Tibial nerve (tissue), 4 donors: ENCODE measurements at regions not wholly inside any gene's neighbourhood (a gene's known extent, or its start where the extent isn't known, plus 50 kb on each side); places are given as distances from the start of the nearest gene placed in this dataset.

ENCODE experiments used
- DNase-seq, 2 donors: peaks; one replicate each; pipeline ENCODE4 v3.0.0-alpha.2; 2019; ENCODE audit warnings: low spot score in 2 of 2
- H3K27ac ChIP-seq, 4 donors: fragments of 200-600 bp; sonication (generic) in 3 of 4; one replicate each; pipeline ENCODE4 v1.5.1; 2017 to 2019; ENCODE audit warnings: mild to moderate bottlenecking in 1 of 4
- H3K27me3 ChIP-seq, 2 donors: fragments of 200-600 bp; sonication (generic) in 1 of 2; one replicate each; pipeline versions ENCODE4 v1.5.1 to v1.6.0; 2017 to 2019
- H3K36me3 ChIP-seq, 3 donors: fragments of 200-600 bp; sonication (generic); one replicate each; pipeline ENCODE4 v1.5.1; 2018 to 2019
- H3K4me1 ChIP-seq, 4 donors: fragments of 200-600 bp; sonication (generic) in 3 of 4; one replicate each; pipeline ENCODE4 v1.5.1; 2017 to 2019
- H3K4me3 ChIP-seq, 4 donors: fragments of 200-600 bp; sonication (generic) in 3 of 4; one replicate each; pipeline ENCODE4 v1.5.1; 2017 to 2019; ENCODE audit warnings: mild to moderate bottlenecking in 1 of 4, moderate library complexity in 1 of 4
- H3K9me3 ChIP-seq, 4 donors: fragments of 200-600 bp; sonication (generic) in 3 of 4; one replicate each; pipeline ENCODE4 v1.5.1; 2017 to 2019
- EP300 ChIP-seq, 2 donors: sonication (generic); formaldehyde crosslinking; IDR thresholded peaks; one replicate each; pipeline ENCODE4 v1.6.1; 2017; ENCODE audit warnings: antibody characterized with exemption in 2 of 2, mild to moderate bottlenecking in 1 of 2
- POLR2A ChIP-seq, 2 donors: fragments of 450-650 bp; IDR thresholded peaks; one replicate each; pipeline ENCODE4 v1.6.1; 2017; ENCODE audit warnings: antibody characterized with exemption in 2 of 2, mild to moderate bottlenecking in 2 of 2, moderate library complexity in 2 of 2
- WGBS, 2 donors: methylation state at CpG; one replicate each; pipeline ENCODE4 v1.1.5; 2018; 5-methylcytosine and 5-hydroxymethylcytosine counted together
- TF ChIP-seq, protein P1 (sequence below), 5 experiments: fragments of 200-600 bp in 3 of 5; fragments of 450-650 bp in 2 of 5; sonication (generic) in 3 of 5; IDR thresholded peaks; one replicate each; pipeline ENCODE4 v1.5.1; 2016 to 2019; ENCODE audit warnings: antibody characterized with exemption in 5 of 5, mild to moderate bottlenecking in 3 of 5, moderate library complexity in 2 of 5

DNA sequence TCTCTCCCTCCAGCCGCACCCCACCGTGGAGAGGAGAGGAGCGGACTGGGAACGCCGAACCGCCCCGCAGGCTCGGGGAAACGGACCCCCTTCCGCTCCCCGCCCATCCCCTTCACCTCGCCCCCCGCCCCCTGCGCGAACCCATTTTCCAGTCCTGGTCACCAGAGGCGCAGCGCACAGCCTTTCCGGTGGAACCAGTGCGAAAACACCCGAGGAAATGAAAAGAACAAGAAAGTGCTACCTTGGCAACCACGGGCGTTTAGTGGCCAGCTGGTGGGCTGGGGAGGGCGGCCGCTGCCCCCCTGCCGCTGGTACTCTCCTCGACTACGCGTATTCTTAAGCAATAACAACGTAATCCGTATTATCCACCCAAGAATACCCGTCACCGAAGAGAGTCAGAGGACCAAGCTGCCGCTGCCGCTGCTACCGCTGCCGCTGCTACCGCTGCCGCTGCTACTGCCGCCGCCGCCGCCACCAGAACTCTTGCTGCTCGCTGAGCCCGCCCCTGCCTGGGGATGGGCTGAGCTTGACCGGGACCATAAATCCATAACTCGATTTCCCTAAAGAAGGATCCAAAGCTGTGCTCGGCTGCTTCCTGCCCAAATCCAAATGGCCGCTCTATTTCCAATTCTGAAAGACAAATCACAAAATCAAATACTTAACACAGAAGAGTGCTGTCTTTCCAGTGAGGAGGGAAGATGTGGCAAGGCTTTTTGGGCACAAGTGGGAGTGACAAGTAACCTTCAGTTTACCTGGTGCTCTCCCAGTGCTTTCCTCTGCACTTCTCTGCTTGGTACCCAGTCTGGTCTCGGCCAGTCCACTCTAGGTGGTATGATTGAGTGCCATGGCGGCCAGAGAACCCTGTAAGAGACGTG is 125.2 kb upstream of the DPYD start:
- DNase-seq, result no peak
- peaks cover 0 to 38% (median 11%) of the 10 kb centered on the region in 4 donors for H3K4me1 ChIP-seq
- 5 to 6% methylated on average over 46 to 51 of the region's 51 CpGs for WGBS, 2 donors
- TF ChIP-seq POLR2A (IDR thresholded peaks at IDR 0.05) (no peak), EP300 (IDR thresholded peaks at IDR 0.05) (no peak)
- TF ChIP-seq, protein P1, sequence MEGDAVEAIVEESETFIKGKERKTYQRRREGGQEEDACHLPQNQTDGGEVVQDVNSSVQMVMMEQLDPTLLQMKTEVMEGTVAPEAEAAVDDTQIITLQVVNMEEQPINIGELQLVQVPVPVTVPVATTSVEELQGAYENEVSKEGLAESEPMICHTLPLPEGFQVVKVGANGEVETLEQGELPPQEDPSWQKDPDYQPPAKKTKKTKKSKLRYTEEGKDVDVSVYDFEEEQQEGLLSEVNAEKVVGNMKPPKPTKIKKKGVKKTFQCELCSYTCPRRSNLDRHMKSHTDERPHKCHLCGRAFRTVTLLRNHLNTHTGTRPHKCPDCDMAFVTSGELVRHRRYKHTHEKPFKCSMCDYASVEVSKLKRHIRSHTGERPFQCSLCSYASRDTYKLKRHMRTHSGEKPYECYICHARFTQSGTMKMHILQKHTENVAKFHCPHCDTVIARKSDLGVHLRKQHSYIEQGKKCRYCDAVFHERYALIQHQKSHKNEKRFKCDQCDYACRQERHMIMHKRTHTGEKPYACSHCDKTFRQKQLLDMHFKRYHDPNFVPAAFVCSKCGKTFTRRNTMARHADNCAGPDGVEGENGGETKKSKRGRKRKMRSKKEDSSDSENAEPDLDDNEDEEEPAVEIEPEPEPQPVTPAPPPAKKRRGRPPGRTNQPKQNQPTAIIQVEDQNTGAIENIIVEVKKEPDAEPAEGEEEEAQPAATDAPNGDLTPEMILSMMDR (IDR thresholded peaks at IDR 0.05), result no peak
- peak overlapping the region; percentile 15 to 65 (median 48) for H3K4me3 ChIP-seq
- no peak overlapping the region for H3K27ac ChIP-seq
- H3K27me3 ChIP-seq, result peaks cover 0 to 81% of the 10 kb centered on the region in 2 donors
- H3K9me3 ChIP-seq, result no peaks in the 10 kb centered on the region
- H3K36me3 ChIP-seq, result no peaks in the 10 kb centered on the region

DNA sequence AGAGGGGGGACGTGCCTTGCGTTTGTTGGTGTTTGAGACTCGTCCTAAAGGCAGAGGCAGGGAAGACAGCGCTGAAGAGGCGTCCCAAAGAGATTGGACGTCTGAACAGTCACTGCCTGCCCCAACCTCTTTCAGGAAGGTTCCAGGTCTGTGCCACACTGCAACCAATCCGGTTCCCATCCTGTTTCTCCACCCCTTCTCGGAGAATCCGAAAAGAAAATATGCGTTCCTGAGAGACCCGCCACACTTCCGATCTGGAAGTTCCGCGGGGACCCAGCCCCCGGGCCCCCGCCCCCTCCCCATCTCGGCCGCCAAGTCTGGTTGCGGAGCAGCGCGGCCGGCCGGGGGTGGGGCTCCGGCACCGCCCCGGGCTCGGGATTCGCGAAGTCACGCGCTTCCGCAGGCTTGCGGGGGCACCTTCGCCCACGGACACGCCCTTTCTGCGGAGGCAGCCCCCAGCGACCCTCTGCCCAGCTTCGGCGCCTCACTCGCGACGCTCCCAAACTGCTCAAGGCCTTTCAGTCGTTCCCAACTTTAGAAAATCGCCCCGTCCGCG is 124.5 kb upstream of the DPYD start:
- peak overlapping the region; percentile 15 to 65 (median 48) for H3K4me3 ChIP-seq
- DNase-seq, result no peak
- H3K4me1 ChIP-seq, result peaks cover 0 to 38% (median 11%) of the 10 kb centered on the region in 4 donors
- H3K9me3 ChIP-seq, result no peaks in the 10 kb centered on the region
- WGBS, 2 donors, result 0 to 1% methylated on average over 19 to 25 of the region's 48 CpGs
- H3K27me3 ChIP-seq, result peaks cover 0 to 78% of the 10 kb centered on the region in 2 donors
- no peak overlapping the region for H3K27ac ChIP-seq
- no peaks in the 10 kb centered on the region for H3K36me3 ChIP-seq
- no peak for TF ChIP-seq EP300 (IDR thresholded peaks at IDR 0.05)
- TF ChIP-seq POLR2A (IDR thresholded peaks at IDR 0.05), result no peak
- TF ChIP-seq, protein P1 (IDR thresholded peaks at IDR 0.05), result no peak

DNA sequence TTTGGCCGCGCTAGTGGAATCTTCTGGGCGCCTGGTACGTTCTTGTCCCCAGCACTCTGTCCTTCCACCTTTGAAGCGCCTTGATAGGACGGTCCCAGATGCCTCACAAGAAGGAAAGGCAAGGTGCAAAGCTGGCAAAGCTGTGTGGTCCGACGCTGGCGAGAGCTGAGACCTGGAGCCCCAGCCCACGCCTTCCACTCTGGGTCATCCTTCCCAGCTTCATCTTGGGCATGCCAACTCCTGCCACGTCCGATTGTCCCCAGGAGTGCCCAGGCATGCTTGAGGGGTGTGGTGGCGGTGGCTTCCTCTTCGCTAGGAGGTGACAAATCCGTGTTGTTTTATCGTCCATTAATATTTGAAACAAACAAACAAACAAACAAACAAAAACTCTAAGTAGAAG is 123.9 kb upstream of the DPYD start:
- Histone ChIP-seq H3K27ac (no peak overlapping the region), H3K9me3 (no peaks in the 10 kb centered on the region), H3K36me3 (no peaks in the 10 kb centered on the region), H3K27me3 (peaks cover 0 to 73% of the 10 kb centered on the region in 2 donors), H3K4me1 (peaks cover 0 to 36% (median 11%) of the 10 kb centered on the region in 4 donors), H3K4me3 (peak overlapping the region in 2 of 4 donors; percentile 52 to 65)
- DNase-seq, result no peak
- TF ChIP-seq, protein P1 (IDR thresholded peaks at IDR 0.05), result no peak
- TF ChIP-seq EP300 (IDR thresholded peaks at IDR 0.05), result no peak
- 15 to 26% methylated on average over 16 of the region's 16 CpGs for WGBS, 2 donors

DNA sequence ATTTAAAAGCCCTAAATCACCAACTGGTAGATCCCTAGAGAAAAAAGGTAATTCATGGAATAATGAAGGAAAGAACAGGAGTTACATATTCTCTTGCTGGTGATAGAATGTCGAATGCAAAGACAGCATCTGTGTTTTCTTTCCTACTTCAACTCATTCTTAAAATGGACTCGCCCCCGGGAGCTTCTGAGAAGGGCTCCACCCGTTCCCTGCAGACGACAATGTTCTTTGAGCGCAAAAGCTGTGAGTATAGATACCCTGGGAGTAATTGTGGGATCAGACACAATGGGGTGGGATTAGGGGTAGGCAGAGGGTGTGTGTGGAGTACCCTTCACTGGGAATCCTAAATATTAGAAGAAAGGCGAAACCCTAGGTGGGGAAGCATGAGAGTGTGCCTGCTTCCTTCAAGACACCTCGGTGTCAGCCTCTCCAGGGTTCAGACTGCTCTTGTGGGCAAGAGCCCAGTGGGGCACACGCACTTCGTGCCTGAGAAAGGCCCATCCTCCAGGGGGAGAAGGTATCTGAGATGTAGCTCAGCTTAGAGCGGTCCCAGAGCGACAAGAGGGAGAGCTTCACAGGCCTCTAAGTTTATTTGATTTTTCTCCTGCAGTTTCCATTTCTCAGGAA is 123.3 kb upstream of the DPYD start:
- Histone ChIP-seq H3K9me3 (no peaks in the 10 kb centered on the region), H3K36me3 (no peaks in the 10 kb centered on the region), H3K4me1 (peaks cover 0 to 30% (median 11%) of the 10 kb centered on the region in 4 donors), H3K27ac (no peak overlapping the region), H3K27me3 (peaks cover 0 to 67% of the 10 kb centered on the region in 2 donors), H3K4me3 (no peak overlapping the region)
- TF ChIP-seq POLR2A (IDR thresholded peaks at IDR 0.05) (no peak), EP300 (IDR thresholded peaks at IDR 0.05) (no peak)
- TF ChIP-seq, protein P1 (IDR thresholded peaks at IDR 0.05), result no peak
- 33 to 45% methylated on average over 12 of the region's 12 CpGs for whole genome bisulfite sequencing, 2 donors
- no peak for DNase-seq

DNA sequence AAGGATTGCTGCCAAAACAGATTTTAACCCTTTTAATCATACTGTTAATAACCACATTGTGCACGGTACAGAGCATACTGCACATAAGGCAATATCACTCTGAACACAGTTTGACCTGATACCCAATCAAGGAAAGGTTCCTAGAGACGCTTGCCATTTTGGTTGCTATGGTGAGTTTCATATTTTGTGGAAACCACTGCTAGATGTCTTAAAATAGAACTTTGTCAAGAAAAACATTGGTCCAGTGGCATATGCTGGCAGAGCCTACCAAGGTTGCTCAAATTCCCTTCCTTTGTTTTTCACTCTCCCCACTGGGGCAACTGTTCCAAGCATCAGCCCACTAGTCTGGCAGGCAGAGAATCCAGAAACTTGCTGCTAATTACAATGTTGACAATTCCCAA is 114.8 kb upstream of the DPYD start:
- no peak for TF ChIP-seq EP300 (IDR thresholded peaks at IDR 0.05)
- TF ChIP-seq, protein P1 (IDR thresholded peaks at IDR 0.05), result no peak
- no peak for TF ChIP-seq POLR2A (IDR thresholded peaks at IDR 0.05)
- DNase-seq, result no peak
- Histone ChIP-seq H3K4me1 (no peaks in the 10 kb centered on the region), H3K27me3 (no peaks in the 10 kb centered on the region), H3K27ac (no peak overlapping the region), H3K4me3 (no peak overlapping the region), H3K36me3 (no peaks in the 10 kb centered on the region), H3K9me3 (no peaks in the 10 kb centered on the region)
- 72 to 86% methylated on average over 2 of the region's 2 CpGs for WGBS, 2 donors
